H1 (cell line): ENCODE measurements at regions not wholly inside any gene's neighbourhood (a gene's known extent, or its start where the extent isn't known, plus 50 kb on each side); places are given as distances from the start of the nearest gene placed in this dataset.

Experiments used
- CTCF ChIA-PET: fragments of 300-600 bp; sonication (Branson Sonifier 250); formaldehyde crosslinking; loops from one replicate; lab custom pipeline; 2021; ENCODE audit not compliant: partially characterized antibody; lab: Charles Lee
- POLR2A ChIA-PET: fragments of 300-600 bp; sonication (Branson Sonifier 250); formaldehyde crosslinking; loops from one replicate; lab custom pipeline; 2021; ENCODE audit warnings: inconsistent platforms; ENCODE audit not compliant: partially characterized antibody; lab: Charles Lee
- DNase-seq, 2 experiments: peaks; one replicate each; pipeline versions ENCODE4 v3.0.0 to v3.0.0-alpha.2; 2010 to 2022; ENCODE audit warnings: low spot score in 2 of 2, low read depth in 1 of 2, mixed read lengths in 1 of 2
- FAIRE-seq: peaks from 2 replicates; lab custom pipeline; 2011; peaks lifted over from hg19 to GRCh38; lab: Jason Lieb, UNC
- H2AFZ ChIP-seq: 2 replicates; pipeline ENCODE4 v1.8.1; 2012; ENCODE audit warnings: low read length, inconsistent platforms
- H2AK5ac ChIP-seq: 2 replicates; pipeline ENCODE4 v1.6.1; 2013; ENCODE audit warnings: low read depth, low read length
- H2BK120ac ChIP-seq: replicated peaks from 2 replicates; pipeline ENCODE3; 2013; ENCODE audit warnings: low read depth, low read length, inconsistent platforms
- H2BK12ac ChIP-seq: 2 replicates; pipeline ENCODE4 v1.6.1; 2013; ENCODE audit warnings: low read depth, low read length
- H2BK15ac ChIP-seq: 2 replicates; pipeline ENCODE4 v1.6.1; 2013; ENCODE audit warnings: low read length
- H2BK20ac ChIP-seq: 2 replicates; pipeline ENCODE4 v1.6.1; 2013; ENCODE audit warnings: low read length
- H2BK5ac ChIP-seq: 2 replicates; pipeline ENCODE4 v1.6.1; 2013; ENCODE audit warnings: low read depth, low read length
- H3K14ac ChIP-seq: 2 replicates; pipeline ENCODE4 v1.6.1; 2013; ENCODE audit warnings: inconsistent platforms; ENCODE audit not compliant: insufficient read length
- H3K18ac ChIP-seq: 2 replicates; pipeline ENCODE4 v1.6.1; 2013; ENCODE audit warnings: low read length; ENCODE audit errors: extremely low read depth
- H3K23ac ChIP-seq: 2 replicates; pipeline ENCODE4 v1.6.1; 2013; ENCODE audit warnings: inconsistent platforms; ENCODE audit not compliant: insufficient read length
- H3K23me2 ChIP-seq: 2 replicates; pipeline ENCODE4 v1.6.1; 2013; ENCODE audit warnings: low read depth, low read length
- H3K27ac ChIP-seq: 2 replicates; pipeline ENCODE4 v1.6.1; 2011; ENCODE audit warnings: low read depth, low read length, inconsistent platforms
- H3K27me3 ChIP-seq, 4 experiments: replicated peaks in 1 of 4; 1 replicate in 1 of 4; 2 replicates in 3 of 4; pipeline versions ENCODE4 v1.6.1 to v1.8.1; 2011 to 2013; ENCODE audit warnings: low read length in 3 of 4, mild to moderate bottlenecking in 3 of 4, inconsistent platforms in 2 of 4, mixed read lengths in 2 of 4, moderate library complexity in 1 of 4; ENCODE audit not compliant: control insufficient read depth in 3 of 4, insufficient read depth in 3 of 4; ENCODE audit errors: extremely low read depth in 1 of 4
- H3K36me3 ChIP-seq, 4 experiments: 2 replicates each; pipeline versions ENCODE4 v1.6.1 to v1.8.1; 2011 to 2013; ENCODE audit warnings: mild to moderate bottlenecking in 4 of 4, low read length in 3 of 4, moderate library complexity in 2 of 4, control low read depth in 1 of 4, inconsistent platforms in 1 of 4; ENCODE audit not compliant: insufficient read depth in 4 of 4, control insufficient read depth in 2 of 4
- H3K4ac ChIP-seq: replicated peaks from 2 replicates; pipeline ENCODE3; 2013; ENCODE audit warnings: low read length, low read depth, mixed read lengths, inconsistent platforms; ENCODE audit not compliant: insufficient read length
- H3K4me1 ChIP-seq, 4 experiments: replicated peaks in 1 of 4; 1 replicate in 1 of 4; 2 replicates in 3 of 4; pipeline versions ENCODE4 v1.6.1 to v1.8.1; 2011 to 2013; ENCODE audit warnings: low read length in 3 of 4, inconsistent platforms in 2 of 4, mixed read lengths in 1 of 4; ENCODE audit not compliant: insufficient read depth in 4 of 4, control insufficient read depth in 3 of 4
- H3K4me2 ChIP-seq, 2 experiments: 2 replicates each; pipeline versions ENCODE4 v1.6.1 to v1.8.1; 2011 to 2013; ENCODE audit warnings: low read depth in 2 of 2, low read length in 2 of 2, control low read depth in 1 of 2, inconsistent platforms in 1 of 2, mild to moderate bottlenecking in 1 of 2; ENCODE audit not compliant: insufficient read depth in 1 of 2
- H3K4me3 ChIP-seq, 4 experiments: fragments of 200-600, 300-600 bp in 1 of 4; sonication (generic), shearing (Covaris generic), sonication (Bioruptor Twin) in 1 of 4; 2 replicates each; pipeline versions ENCODE4 v1.5.1 to v1.8.1; 2011 to 2016; ENCODE audit warnings: low read length in 4 of 4, low read depth in 3 of 4, control low read depth in 2 of 4, inconsistent platforms in 2 of 4, mild to moderate bottlenecking in 2 of 4, mixed read lengths in 1 of 4, moderate library complexity in 1 of 4; ENCODE audit not compliant: insufficient read depth in 2 of 4; ENCODE audit errors: extremely low read depth in 1 of 4
- H3K56ac ChIP-seq: replicated peaks from 2 replicates; pipeline ENCODE3; 2013; ENCODE audit warnings: low read depth, mild to moderate bottlenecking, mixed read lengths, low read length, inconsistent platforms; ENCODE audit not compliant: insufficient read length
- H3K79me1 ChIP-seq: 2 replicates; pipeline ENCODE4 v1.6.1; 2013; ENCODE audit warnings: low read depth, low read length, control low read depth
- H3K79me2 ChIP-seq, 2 experiments: 2 replicates each; pipeline versions ENCODE4 v1.6.1 to v1.8.1; 2012 to 2013; ENCODE audit warnings: low read length in 2 of 2, mild to moderate bottlenecking in 2 of 2, inconsistent platforms in 1 of 2; ENCODE audit not compliant: insufficient read depth in 2 of 2, control insufficient read depth in 1 of 2
- H3K9ac ChIP-seq, 4 experiments: replicated peaks in 1 of 4; 1 replicate in 1 of 4; 2 replicates in 3 of 4; pipeline versions ENCODE4 v1.6.1 to v1.8.1; 2011 to 2013; ENCODE audit warnings: low read depth in 3 of 4, low read length in 3 of 4, control low read depth in 2 of 4, mild to moderate bottlenecking in 2 of 4, moderate library complexity in 2 of 4, inconsistent platforms in 1 of 4; ENCODE audit errors: extremely low read depth in 1 of 4
- H3K9me3 ChIP-seq, 2 experiments: 2 replicates each; pipeline versions ENCODE4 v1.6.1 to v1.8.1; 2012 to 2013; ENCODE audit warnings: mild to moderate bottlenecking in 2 of 2, moderate library complexity in 2 of 2, control low read depth in 1 of 2, inconsistent platforms in 1 of 2, low read depth in 1 of 2, low read length in 1 of 2, mixed read lengths in 1 of 2; ENCODE audit not compliant: insufficient read depth in 2 of 2
- H4K20me1 ChIP-seq, 2 experiments: replicated peaks in 1 of 2; 2 replicates each; pipeline versions ENCODE3 to v1.8.1; 2011 to 2013; ENCODE audit warnings: inconsistent platforms in 2 of 2, low read length in 2 of 2, mild to moderate bottlenecking in 1 of 2; ENCODE audit not compliant: insufficient read depth in 2 of 2, control insufficient read depth in 1 of 2
- H4K5ac ChIP-seq: 2 replicates; pipeline ENCODE4 v1.6.1; 2013; ENCODE audit warnings: low read length, low read depth, mixed read lengths, inconsistent platforms; ENCODE audit not compliant: insufficient read length
- H4K8ac ChIP-seq: 2 replicates; pipeline ENCODE4 v1.8.0; 2013; ENCODE audit warnings: mild to moderate bottlenecking, moderate library complexity, low read length, inconsistent platforms; ENCODE audit not compliant: insufficient read depth; ENCODE audit errors: extremely low read depth
- H4K91ac ChIP-seq: replicated peaks from 2 replicates; pipeline ENCODE3; 2013; ENCODE audit warnings: low read length, mixed read lengths, inconsistent platforms; ENCODE audit not compliant: insufficient read length
- BACH1 ChIP-seq: IDR thresholded peaks from 2 replicates; pipeline ENCODE4 v1.6.1; 2012; ENCODE audit warnings: low read length, improper control_type of control experiment
- CBX5 ChIP-seq: fragments of 300-800, 300-1000 bp; sonication (generic); IDR thresholded peaks from 2 replicates; pipeline ENCODE4 v1.7.1; 2016; ENCODE audit warnings: antibody characterized with exemption, low read length, low read depth
- E2F6 ChIP-seq: IDR thresholded peaks from 2 replicates; pipeline ENCODE4 v1.6.1; 2012; ENCODE audit warnings: inconsistent platforms
- EGR1 ChIP-seq: IDR thresholded peaks from 2 replicates; pipeline ENCODE4 v1.6.1; 2011; ENCODE audit warnings: low read depth, low read length, borderline replicate concordance
- GABPA ChIP-seq: IDR thresholded peaks from 2 replicates; pipeline ENCODE4 v1.6.1; 2011; ENCODE audit warnings: mild to moderate bottlenecking, low read length, moderate library complexity, borderline replicate concordance; ENCODE audit not compliant: insufficient read depth
- JUND ChIP-seq: IDR thresholded peaks from 2 replicates; pipeline ENCODE4 v1.6.1; 2011; ENCODE audit warnings: mild to moderate bottlenecking, improper control_type of control experiment, low read length
- KDM4A ChIP-seq: IDR thresholded peaks from one replicate; pipeline ENCODE4 v1.7.1; 2012; ENCODE audit warnings: low read depth, mild to moderate bottlenecking, moderate library complexity, low read length, inconsistent platforms; ENCODE audit not compliant: severe bottlenecking
- RBBP5 ChIP-seq: IDR thresholded peaks from 2 replicates; pipeline ENCODE4 v1.7.1; 2012; ENCODE audit warnings: low read depth, mild to moderate bottlenecking, inconsistent platforms, low read length, moderate library complexity, borderline replicate concordance
- SAP30 ChIP-seq: fragments of 300-600 bp; sonication (generic); IDR thresholded peaks from 2 replicates; pipeline ENCODE4 v1.7.1; 2012; ENCODE audit warnings: low read length, moderate library complexity, mild to moderate bottlenecking, inconsistent platforms; ENCODE audit not compliant: insufficient read depth, insufficient replicate concordance
- SP1 ChIP-seq: IDR thresholded peaks from 2 replicates; pipeline ENCODE4 v1.6.1; 2011; ENCODE audit warnings: low read depth, low read length
- TAF1 ChIP-seq: IDR thresholded peaks from 2 replicates; pipeline ENCODE4 v1.6.1; 2011; ENCODE audit warnings: mild to moderate bottlenecking, low read depth, low read length
- WGBS, 2 experiments: shearing (Covaris generic) in 1 of 2; methylation state at CpG; one replicate each; pipeline versions ENCODE4 v1.1.6 to v1.1.7; 2013 to 2015; ENCODE audit warnings: low lambda C conversion rate in 2 of 2, mixed read lengths in 2 of 2, inconsistent platforms in 1 of 2, low coverage in 1 of 2, missing lambda C conversion rate in 1 of 2; ENCODE audit not compliant: insufficient replicate concordance in 2 of 2, insufficient coverage in 1 of 2, insufficient read length in 1 of 2; ENCODE audit errors: extremely low coverage in 1 of 2, missing lambda C conversion rate in 1 of 2; 5-methylcytosine and 5-hydroxymethylcytosine counted together

GRCh38 chr16:7227229-7227721, 105.4 kb upstream of the RBFOX1 start:
- H3K27ac ChIP-seq, result peak overlapping the region; percentile 17; the same call in 1 of the 2 replicates
- no peak overlapping the region for H2BK20ac ChIP-seq
- H3K27me3 ChIP-seq, result no peaks in the 10 kb centered on the region
- H4K5ac ChIP-seq, result peak overlapping the region; percentile 49
- no peak overlapping the region for H3K23ac ChIP-seq
- no peaks in the 10 kb centered on the region for H3K79me2 ChIP-seq
- H3K4me1 ChIP-seq, result peaks cover 4 to 10% (median 8%) of the 10 kb centered on the region in 4 experiments
- peak overlapping the region; percentile 77; the same call in 1 of the 2 replicates for H2AFZ ChIP-seq
- peak overlapping the region in 2 of 4 experiments; percentile 0 to 48; a peak in 3 of 8 replicates for H3K4me3 ChIP-seq
- POLR2A ChIA-PET, result interaction anchor here (0.9 to 2.5 kb wide), 3 partner anchors 8 to 19 kb away, joined by 3 to 6 read pairs (median 5); no protein-coding TSS in a partner anchor
- H3K36me3 ChIP-seq, result no peaks in the 10 kb centered on the region
- peak overlapping the region; percentile 55 to 73 for H3K4me2 ChIP-seq
- peak overlapping the region in 1 of 4 experiments; percentile 37; a peak in 2 of 7 replicates for H3K9ac ChIP-seq
- no peak overlapping the region for H3K4ac ChIP-seq
- H3K14ac ChIP-seq, result no peak overlapping the region
- DNase-seq (peak; percentile 23 to 60), FAIRE-seq (peak; percentile 70)
- peak overlapping the region; percentile 12; the same call in 1 of the 2 replicates for H2BK5ac ChIP-seq
- no peak overlapping the region for H3K56ac ChIP-seq
- H4K20me1 ChIP-seq, result no peaks in the 10 kb centered on the region
- no peak overlapping the region for H2AK5ac ChIP-seq
- 20% methylated on average over 13 of the region's 13 CpGs; no CpG with 5 or more reads in 1 of the 2 experiments for WGBS, 2 experiments
- H2BK12ac ChIP-seq, result peak overlapping the region; percentile 84
- no peaks in the 10 kb centered on the region for H3K79me1 ChIP-seq
- peak overlapping the region; percentile 71 for H4K91ac ChIP-seq
- peak overlapping the region; percentile 34; the same call in 1 of the 2 replicates for H2BK15ac ChIP-seq
- CTCF ChIA-PET, result interaction anchor here (0.8 kb wide), 1 partner anchor 35 kb away, joined by 3 read pairs; no protein-coding TSS in a partner anchor
- 0 out of 2 replicates have a peak, but pooled peaks cover 2% of the 10 kb centered on the region for H3K23me2 ChIP-seq
- H3K18ac ChIP-seq, result peak overlapping the region; percentile 64; the same call in 1 of the 2 replicates
- no peak overlapping the region; the same call in 1 of the 2 replicates for H4K8ac ChIP-seq
- peak overlapping the region; percentile 24 for H2BK120ac ChIP-seq
- no peaks in the 10 kb centered on the region for H3K9me3 ChIP-seq
- peak; percentile 71 for TF ChIP-seq SP1
- TF ChIP-seq JUND, result no peak
- TF ChIP-seq SAP30, result no peak
- no peak for TF ChIP-seq EGR1
- TF ChIP-seq TAF1, result 0 out of 2 replicates have a peak, but pooled peaks have one; percentile 39
- TF ChIP-seq BACH1, result 0 out of 2 replicates have a peak, but pooled peaks have one; percentile 37
- no peak for TF ChIP-seq E2F6
- peak; percentile 96; the same call in 1 of the 2 replicates for TF ChIP-seq RBBP5
- no peak for TF ChIP-seq CBX5
- TF ChIP-seq GABPA, result no peak
- no peak for TF ChIP-seq KDM4A
